ENCODE measurements at regions not wholly inside any gene's neighbourhood (a gene's known extent, or its start where the extent isn't known, plus 50 kb on each side); places are given as distances from the start of the nearest gene placed in this dataset.

DNA sequence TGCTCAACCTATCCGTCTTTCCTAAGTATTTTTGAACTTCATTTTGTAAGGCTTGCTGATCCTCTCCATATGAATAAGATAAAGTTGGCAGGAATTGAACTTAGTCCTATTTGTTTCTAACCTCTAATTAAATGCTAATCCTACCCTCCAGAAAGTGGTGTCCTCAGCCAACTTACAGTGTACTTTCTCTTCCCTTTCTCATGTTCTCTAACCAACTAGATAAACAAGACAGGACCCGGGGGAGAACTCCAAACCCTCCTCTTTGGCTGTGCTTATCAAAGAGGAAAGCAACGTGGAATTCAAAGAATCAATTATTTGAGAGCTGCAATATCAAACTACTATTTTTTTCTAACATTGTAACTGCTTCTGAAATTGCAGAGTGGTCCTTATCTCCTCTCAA, 56.5 kb upstream of the NRSN1 start:
- DNase-seq = no peak

GRCh38 chr6:24072038-24072746, 53.8 kb upstream of the NRSN1 start:
- no peak for DNase-seq

- DNase-seq = no peak
These were observed 50.0 kb upstream of the NRSN1 start for GRCh38 chr6:24076011-24076410.

Measured in EL (cell line).